RWPE1 (cell line): ENCODE measurements at regions not wholly inside any gene's neighbourhood (a gene's known extent, or its start where the extent isn't known, plus 50 kb on each side); places are given as distances from the start of the nearest gene placed in this dataset.

Experiments
- CTCF ChIA-PET: fragments of 350-600 bp; sonication (Branson Sonifier 250); formaldehyde crosslinking; extraction: SDS; loops from one replicate; lab custom pipeline; 2021; lab: Yijun Ruan, JAX
- POLR2A ChIA-PET: fragments of 400-600 bp; formaldehyde crosslinking; extraction: SDS; loops from one replicate; lab custom pipeline; 2020; ENCODE audit warnings: antibody characterized with exemption; ENCODE audit not compliant: low non-redundant PET; lab: Yijun Ruan, JAX
- DNase-seq: peaks from one replicate; pipeline ENCODE4 v3.0.0; 2012; ENCODE audit warnings: low spot score
- H3K27ac ChIP-seq: fragments of 450-650 bp; 2 replicates; pipeline ENCODE4 v1.5.1; 2017
- CTCF ChIP-seq: fragments of 450-650 bp; conservative IDR thresholded peaks from 2 replicates; pipeline ENCODE4 v1.5.1; 2017; ENCODE audit warnings: low read depth, mild to moderate bottlenecking

- CTCF ChIA-PET = interaction anchor here (0.5 to 0.6 kb wide), 2 partner anchors 91 to 490 kb away, joined by 3 read pairs; no protein-coding TSS in a partner anchor
- DNase-seq = no peak
- TF ChIP-seq CTCF = no peak
- H3K27ac ChIP-seq = no peak overlapping the region
- POLR2A ChIA-PET = no interaction called here
Measured at GRCh38 chr2:204332706-204333105, 212.6 kb upstream of the PARD3B start.

DNA sequence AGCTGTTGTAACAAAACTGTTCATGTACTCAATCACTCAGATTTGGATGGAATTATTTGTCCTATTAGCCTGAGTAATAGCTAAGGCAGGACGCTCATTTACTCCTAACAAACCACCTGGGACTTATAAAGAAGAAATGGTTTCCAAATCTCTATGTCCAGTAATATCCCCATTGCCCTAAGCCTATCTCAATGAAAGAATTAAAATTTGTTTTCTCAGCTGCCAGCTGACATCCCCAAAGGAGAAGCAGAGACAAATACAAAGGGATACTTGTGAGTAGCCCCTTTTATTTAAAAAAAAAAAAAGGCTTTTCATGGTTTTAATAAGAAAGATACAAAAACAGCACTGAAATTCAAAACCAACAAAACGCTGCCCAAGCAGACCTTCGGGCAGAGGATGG, 211.4 kb upstream of the PARD3B start:
- DNase-seq = no peak
- TF ChIP-seq CTCF = no peak
- no peak overlapping the region for H3K27ac ChIP-seq
- ChIA-PET POLR2A (no interaction called here), CTCF (interaction anchor here (0.5 to 0.6 kb wide), 2 partner anchors 9 to 96 kb away, joined by 3 to 7 read pairs; no protein-coding TSS in a partner anchor)

- ChIA-PET CTCF (no interaction called here), POLR2A (no interaction called here)
- no peak overlapping the region for H3K27ac ChIP-seq
- TF ChIP-seq CTCF = no peak
- DNase-seq = no peak
Measured at GRCh38 chr2:204335451-204336058, 209.7 kb upstream of the PARD3B start.

DNA sequence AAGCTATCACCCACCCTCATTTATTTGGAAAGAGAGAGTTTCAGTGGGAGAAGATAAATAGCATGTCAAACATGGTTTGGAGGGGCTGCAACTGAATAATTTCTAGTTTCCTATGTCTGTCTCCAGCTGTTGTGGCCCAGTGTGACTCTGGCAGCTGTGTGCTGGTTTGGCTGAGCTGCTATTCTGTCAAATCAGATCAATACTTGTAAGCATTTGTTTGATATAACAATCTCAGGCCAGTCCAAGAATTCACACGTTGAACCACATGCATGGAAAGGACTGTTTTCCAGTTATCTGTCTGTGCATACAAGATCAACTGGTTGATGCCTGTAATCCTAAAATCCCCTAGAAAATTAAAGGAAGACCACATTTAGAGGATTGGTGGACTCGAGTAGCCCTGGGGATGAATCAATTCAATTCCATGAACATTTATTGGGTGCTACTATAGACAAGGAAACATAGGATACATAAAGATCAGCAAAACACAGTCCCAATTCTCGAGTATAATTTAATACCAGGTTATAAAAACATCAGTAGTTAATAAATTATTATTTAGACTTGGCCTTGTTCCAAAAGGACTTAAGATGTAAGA, 209.0 kb upstream of the PARD3B start:
- H3K27ac ChIP-seq = no peak overlapping the region
- ChIA-PET CTCF (no interaction called here), POLR2A (no interaction called here)
- TF ChIP-seq CTCF = no peak
- DNase-seq = no peak

GRCh38 chr2:204337638-204338037, 207.6 kb upstream of the PARD3B start:
- POLR2A ChIA-PET = interaction anchor here (0.6 kb wide), 1 partner anchor 1589 kb away, joined by 3 read pairs; no protein-coding TSS in a partner anchor
- no peak for TF ChIP-seq CTCF
- DNase-seq = no peak
- CTCF ChIA-PET = interaction anchor here (0.5 kb wide), 1 partner anchor 637 kb away, joined by 3 read pairs; no protein-coding TSS in a partner anchor
- H3K27ac ChIP-seq = no peak overlapping the region

- no peak for DNase-seq
- TF ChIP-seq CTCF = no peak
- ChIA-PET POLR2A (no interaction called here), CTCF (interaction anchor here (0.7 kb wide), 2 partner anchors 242 to 315 kb away, joined by 3 read pairs; no protein-coding TSS in a partner anchor)
- H3K27ac ChIP-seq = no peak overlapping the region
Measured at GRCh38 chr2:204339212-204339715, 206.0 kb upstream of the PARD3B start.
